PC-9 (cell line): ENCODE measurements at regions not wholly inside any gene's neighbourhood (a gene's known extent, or its start where the extent isn't known, plus 50 kb on each side); places are given as distances from the start of the nearest gene placed in this dataset.

Source experiments
- CTCF ChIP-seq: fragments of 200-600 bp; sonication (generic); conservative IDR thresholded peaks from 2 replicates; pipeline ENCODE4 v1.6.1; 2017; ENCODE audit warnings: mixed run types, antibody characterized with exemption, mild to moderate bottlenecking, moderate library complexity
- EZH2 ChIP-seq: fragments of 200-600 bp; sonication (generic); IDR thresholded peaks from 2 replicates; pipeline ENCODE4 v1.8.0; 2017; ENCODE audit warnings: antibody characterized with exemption, low read depth

GRCh38 chr12:11477110-11477509 is 81.7 kb upstream of the PRB2 start:
- TF ChIP-seq EZH2 (no peak), CTCF (no peak)
